Stimulated activated CD4-positive, alpha-beta T cell treated with anti-CD3 and anti-CD28 coated beads, Interleukin-2, amount 100 ng/mL, for 4 hours (primary cell): ENCODE measurements at regions not wholly inside any gene's neighbourhood (a gene's known extent, or its start where the extent isn't known, plus 50 kb on each side); places are given as distances from the start of the nearest gene placed in this dataset.
"Not testable (repeated sequence)": the region's sequence is repeated elsewhere in the genome, so short reads cannot be mapped to it uniquely, and the experiment has no call there.

Experiments used
- DNase-seq: peaks from one replicate; pipeline ENCODE4 v3.0.0-alpha.2; 2020; ENCODE audit warnings: low read depth

GRCh38 chr7:149930374-149931068 is 56.8 kb downstream of the ATP6V0E2 start:
- DNase-seq: not testable (repeated sequence)

- not testable (repeated sequence) for DNase-seq
These were observed 60.0 kb downstream of the ATP6V0E2 start for GRCh38 chr7:149933776-149934175.

- DNase-seq: not testable (repeated sequence)
These were observed 73.6 kb downstream of the ATP6V0E2 start for GRCh38 chr7:149947346-149947745.

GRCh38 chr7:149948444-149948843 is 74.7 kb downstream of the ATP6V0E2 start:
- DNase-seq: not testable (repeated sequence)

- not testable (repeated sequence) for DNase-seq
These were observed 76.3 kb downstream of the ATP6V0E2 start for GRCh38 chr7:149949863-149950577.

- DNase-seq: not testable (repeated sequence)
These were observed 76.8 kb downstream of the ATP6V0E2 start for GRCh38 chr7:149950578-149950924.

- DNase-seq: not testable (repeated sequence)
These were observed 77.8 kb downstream of the ATP6V0E2 start for GRCh38 chr7:149951579-149951978.

GRCh38 chr7:149958880-149959279 is 85.1 kb downstream of the ATP6V0E2 start:
- not testable (repeated sequence) for DNase-seq

GRCh38 chr7:149960863-149961262 is 87.1 kb downstream of the ATP6V0E2 start:
- not testable (repeated sequence) for DNase-seq

GRCh38 chr7:149961878-149962277 is 88.1 kb downstream of the ATP6V0E2 start:
- DNase-seq: not testable (repeated sequence)

GRCh38 chr7:149962685-149963319 is 89.0 kb downstream of the ATP6V0E2 start:
- not testable (repeated sequence) for DNase-seq

GRCh38 chr7:149963985-149964384 is 90.2 kb downstream of the ATP6V0E2 start:
- DNase-seq: not testable (repeated sequence)

GRCh38 chr7:149966444-149966843 is 92.7 kb downstream of the ATP6V0E2 start:
- DNase-seq: not testable (repeated sequence)

- DNase-seq: not testable (repeated sequence)
These were observed 99.2 kb downstream of the ATP6V0E2 start for GRCh38 chr7:149972977-149973376.

- DNase-seq: not testable (repeated sequence)
These were observed 99.9 kb downstream of the ATP6V0E2 start for GRCh38 chr7:149973681-149974080.

- DNase-seq: not testable (repeated sequence)
These were observed 101.8 kb downstream of the ATP6V0E2 start for GRCh38 chr7:149975608-149976007.

- DNase-seq: not testable (repeated sequence)
These were observed 104.8 kb downstream of the ATP6V0E2 start for GRCh38 chr7:149978537-149978936.

- DNase-seq: not testable (repeated sequence)
These were observed 105.2 kb downstream of the ATP6V0E2 start for GRCh38 chr7:149978944-149979343.

GRCh38 chr7:149982537-149983112 is 108.9 kb downstream of the ATP6V0E2 start:
- DNase-seq: not testable (repeated sequence)

GRCh38 chr7:149986866-149987265 is 113.1 kb downstream of the ATP6V0E2 start:
- DNase-seq: not testable (repeated sequence)

- DNase-seq: not testable (repeated sequence)
These were observed 118.0 kb downstream of the ATP6V0E2 start for GRCh38 chr7:149991652-149992302.

- DNase-seq: not testable (repeated sequence)
These were observed 118.6 kb downstream of the ATP6V0E2 start for GRCh38 chr7:149992366-149992765.
